Stimulated activated CD4-positive, alpha-beta T cell treated with anti-CD3 and anti-CD28 coated beads, TNF-alpha, amount 100 ng/mL, for 24 hours (primary cell): ENCODE measurements at regions not wholly inside any gene's neighbourhood (a gene's known extent, or its start where the extent isn't known, plus 50 kb on each side); places are given as distances from the start of the nearest gene placed in this dataset.

Experiments used
- DNase-seq, 3 experiments: peaks; one replicate each; pipeline ENCODE4 v3.0.0-alpha.2; 2020; ENCODE audit warnings: low read depth in 3 of 3

- no peak for DNase-seq
Observed at GRCh38 chr1:83029050-83029449, 969.9 kb downstream of the TTLL7 start.

- DNase-seq = no peak
Observed at GRCh38 chr1:83028467-83028866, 970.5 kb downstream of the TTLL7 start.

- DNase-seq = no peak
Observed at GRCh38 chr1:83027511-83027910, 971.4 kb downstream of the TTLL7 start.

GRCh38 chr1:83026745-83027144 is 972.2 kb downstream of the TTLL7 start:
- DNase-seq = no peak

GRCh38 chr1:83024251-83024767 is 974.6 kb downstream of the TTLL7 start:
- DNase-seq = no peak

- no peak for DNase-seq
Observed at GRCh38 chr1:83023212-83023611, 975.7 kb downstream of the TTLL7 start.

- no peak for DNase-seq
Observed at GRCh38 chr1:83022206-83022605, 976.7 kb downstream of the TTLL7 start.

GRCh38 chr1:83017701-83018100 is 981.2 kb downstream of the TTLL7 start:
- DNase-seq = no peak

GRCh38 chr1:83017276-83017675 is 981.7 kb downstream of the TTLL7 start:
- no peak for DNase-seq

GRCh38 chr1:83016354-83016849 is 982.5 kb downstream of the TTLL7 start:
- DNase-seq = no peak

GRCh38 chr1:83015163-83015562 is 983.8 kb downstream of the TTLL7 start:
- DNase-seq = no peak

- no peak for DNase-seq
Observed at GRCh38 chr1:83012950-83013349, 986.0 kb downstream of the TTLL7 start.

GRCh38 chr1:83011265-83011664 is 987.7 kb downstream of the TTLL7 start:
- no peak for DNase-seq

- no peak for DNase-seq
Observed at GRCh38 chr1:83006271-83006670, 992.7 kb downstream of the TTLL7 start.

- DNase-seq = no peak
Observed at GRCh38 chr1:83000286-83000685, 998.6 kb downstream of the TTLL7 start.

GRCh38 chr1:82995951-82996350 is 1003.0 kb downstream of the TTLL7 start:
- DNase-seq = no peak

- DNase-seq = no peak
Observed at GRCh38 chr1:82994616-82995263, 1004.2 kb downstream of the TTLL7 start.

GRCh38 chr1:82991569-82991968 is 1007.4 kb downstream of the TTLL7 start:
- DNase-seq = no peak

GRCh38 chr1:82979593-82980236 is 1019.2 kb downstream of the TTLL7 start:
- DNase-seq = no peak

- DNase-seq = no peak
Observed at GRCh38 chr1:82978461-82979324, 1020.2 kb downstream of the TTLL7 start.

GRCh38 chr1:82972841-82973553 is 1025.9 kb downstream of the TTLL7 start:
- no peak for DNase-seq

GRCh38 chr1:82969340-82969739 is 1029.6 kb downstream of the TTLL7 start:
- no peak for DNase-seq
